Panc1 (cell line): ENCODE measurements at regions not wholly inside any gene's neighbourhood (a gene's known extent, or its start where the extent isn't known, plus 50 kb on each side); places are given as distances from the start of the nearest gene placed in this dataset.

Source experiments
- ATAC-seq: fragments of 200-7000 bp; cut with Tn5 transposase; 2 replicates; pipeline ENCODE4 v1.9.1; 2020; ENCODE audit warnings: mild to moderate bottlenecking, moderate library complexity
- BruUV-seq: library from RNA; stranded (reverse); fragments of 400-500 nt; replicated peaks from 2 replicates; lab custom pipeline; 2021; lab: Mats Ljungman, UMichigan
- CTCF ChIA-PET: fragments of 300-600 bp; sonication (Branson Sonifier 250); formaldehyde crosslinking; loops from one replicate; lab custom pipeline; 2022; ENCODE audit warnings: antibody characterized with exemption; lab: Charles Lee
- POLR2A ChIA-PET: fragments of 300-600 bp; sonication (Branson Sonifier 250); formaldehyde crosslinking; loops from one replicate; lab custom pipeline; 2022; ENCODE audit warnings: antibody characterized with exemption; lab: Charles Lee
- DNase-seq: peaks from one replicate; pipeline ENCODE4 v3.0.0-alpha.2; 2010; ENCODE audit warnings: low read depth, low spot score
- H3K27ac ChIP-seq: 2 replicates; pipeline ENCODE4 v1.5.1; 2011; ENCODE audit warnings: mild to moderate bottlenecking, low read length, inconsistent platforms
- H3K27me3 ChIP-seq: fragments of 200-500 bp; sonication (Bioruptor generic); 2 replicates; pipeline ENCODE4 v1.6.0; 2014; ENCODE audit warnings: low read length, inconsistent platforms; ENCODE audit not compliant: control insufficient read depth, insufficient read depth
- H3K36me3 ChIP-seq: fragments of 200-500 bp; sonication (Bioruptor generic); 2 replicates; pipeline ENCODE4 v1.5.1; 2014; ENCODE audit warnings: inconsistent platforms, mild to moderate bottlenecking, low read length, moderate library complexity; ENCODE audit not compliant: control insufficient read depth, insufficient read depth
- H3K4me1 ChIP-seq: 2 replicates; pipeline ENCODE4 v1.5.1; 2011; ENCODE audit warnings: inconsistent platforms, mild to moderate bottlenecking, low read length, moderate library complexity; ENCODE audit not compliant: control insufficient read depth, insufficient read depth
- H3K4me3 ChIP-seq, 2 experiments: 2 replicates each; pipeline ENCODE4 v1.5.1; 2011 to 2012; ENCODE audit warnings: low read depth in 2 of 2, low read length in 2 of 2, mild to moderate bottlenecking in 2 of 2, inconsistent platforms in 1 of 2, moderate library complexity in 1 of 2
- H3K9me3 ChIP-seq: fragments of 200-500 bp; sonication (Bioruptor generic); 2 replicates; pipeline ENCODE4 v1.5.1; 2014; ENCODE audit warnings: low read depth, mild to moderate bottlenecking, inconsistent platforms, low read length, moderate library complexity; ENCODE audit not compliant: control insufficient read depth, insufficient read depth
- POLR2AphosphoS5 ChIP-seq: IDR thresholded peaks from 2 replicates; pipeline ENCODE4 v1.6.1; 2012; ENCODE audit warnings: mild to moderate bottlenecking, low read depth, low read length, moderate library complexity
- REST ChIP-seq, 2 experiments: IDR thresholded peaks; 2 replicates each; pipeline ENCODE4 v1.6.1; 2011 to 2012; ENCODE audit warnings: low read depth in 2 of 2, control low read depth in 1 of 2, low read length in 1 of 2, mild to moderate bottlenecking in 1 of 2, moderate library complexity in 1 of 2; ENCODE audit not compliant: insufficient read depth in 1 of 2
- SIN3A ChIP-seq: IDR thresholded peaks from 2 replicates; pipeline ENCODE4 v1.6.1; 2012; ENCODE audit warnings: low read depth, mild to moderate bottlenecking, low read length, moderate library complexity, borderline replicate concordance; ENCODE audit not compliant: insufficient read depth
- TCF7L2 ChIP-seq: IDR thresholded peaks from 2 replicates; pipeline ENCODE4 v1.6.1; 2011; ENCODE audit warnings: mild to moderate bottlenecking, low read depth, low read length, inconsistent platforms
- in situ Hi-C: cut with HindIII; loops from 2 replicates; pipeline ENCODE4 v1.10.0; 2016; ENCODE audit warnings: low sequenced_read_pairs, low pct_unique_long_range_greater_than_20kb
- intact Hi-C: fragments of 100-400 bp; cut with micrococcal nuclease; formaldehyde crosslinking; loops from one replicate; pipeline ENCODE4 v1.10.0; 2022; ENCODE audit not compliant: unreplicated experiment
- TF ChIP-seq, protein P1 (sequence below): fragments of 450-650 bp; IDR thresholded peaks from 2 replicates; pipeline ENCODE4 v1.5.1; 2017; ENCODE audit warnings: mild to moderate bottlenecking

- no peaks in the 10 kb centered on the region for H3K27me3 ChIP-seq
- CTCF ChIA-PET: no interaction called here
- H3K4me3 ChIP-seq: no peak overlapping the region
- no peaks in the 10 kb centered on the region for H3K36me3 ChIP-seq
- BruUV-seq: no TSS peak
- POLR2A ChIA-PET: no interaction called here
- no peak for ATAC-seq
- H3K27ac ChIP-seq: no peak overlapping the region
- no peaks in the 10 kb centered on the region for H3K9me3 ChIP-seq
- in situ Hi-C loops (no loop called here), intact Hi-C loops (no loop called here)
- no peak for TF ChIP-seq SIN3A
- TF ChIP-seq POLR2AphosphoS5: no peak
- TF ChIP-seq TCF7L2: no peak
- no peak for TF ChIP-seq REST (IDR thresholded peaks at IDR 0.05; ENCODE audit: insufficient read depth in 1 of 2, low read depth in 2 of 2, low read length in 1 of 2)
- TF ChIP-seq, protein P1, sequence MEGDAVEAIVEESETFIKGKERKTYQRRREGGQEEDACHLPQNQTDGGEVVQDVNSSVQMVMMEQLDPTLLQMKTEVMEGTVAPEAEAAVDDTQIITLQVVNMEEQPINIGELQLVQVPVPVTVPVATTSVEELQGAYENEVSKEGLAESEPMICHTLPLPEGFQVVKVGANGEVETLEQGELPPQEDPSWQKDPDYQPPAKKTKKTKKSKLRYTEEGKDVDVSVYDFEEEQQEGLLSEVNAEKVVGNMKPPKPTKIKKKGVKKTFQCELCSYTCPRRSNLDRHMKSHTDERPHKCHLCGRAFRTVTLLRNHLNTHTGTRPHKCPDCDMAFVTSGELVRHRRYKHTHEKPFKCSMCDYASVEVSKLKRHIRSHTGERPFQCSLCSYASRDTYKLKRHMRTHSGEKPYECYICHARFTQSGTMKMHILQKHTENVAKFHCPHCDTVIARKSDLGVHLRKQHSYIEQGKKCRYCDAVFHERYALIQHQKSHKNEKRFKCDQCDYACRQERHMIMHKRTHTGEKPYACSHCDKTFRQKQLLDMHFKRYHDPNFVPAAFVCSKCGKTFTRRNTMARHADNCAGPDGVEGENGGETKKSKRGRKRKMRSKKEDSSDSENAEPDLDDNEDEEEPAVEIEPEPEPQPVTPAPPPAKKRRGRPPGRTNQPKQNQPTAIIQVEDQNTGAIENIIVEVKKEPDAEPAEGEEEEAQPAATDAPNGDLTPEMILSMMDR: no peak
- DNase-seq: no peak
- H3K4me1 ChIP-seq: no peaks in the 10 kb centered on the region
Observed at GRCh38 chr18:72986103-72986502, 118.3 kb upstream of the NETO1 start.

DNA sequence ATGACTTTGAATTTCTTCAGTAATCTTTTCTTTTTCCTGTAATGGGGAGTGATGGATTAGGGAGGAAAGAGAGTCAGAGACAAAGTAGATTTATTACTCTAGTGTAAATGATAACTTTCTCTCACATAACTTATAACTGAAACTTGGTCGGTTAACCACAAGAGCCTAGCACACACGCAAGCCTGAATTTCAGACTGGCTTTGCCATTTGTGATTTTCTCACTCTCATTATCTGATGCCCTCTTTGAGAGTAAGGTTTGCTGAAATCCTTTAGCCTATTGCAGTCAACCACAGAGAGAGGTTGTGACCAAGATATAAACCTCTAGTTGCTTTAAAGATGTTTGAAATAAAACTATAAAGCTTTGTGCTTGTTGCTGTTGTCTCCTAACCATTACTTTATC lies 117.9 kb upstream of the NETO1 start:
- DNase-seq (no peak), ATAC-seq (no peak)
- H3K36me3 ChIP-seq: no peaks in the 10 kb centered on the region
- H3K9me3 ChIP-seq: no peaks in the 10 kb centered on the region
- H3K4me3 ChIP-seq: no peak overlapping the region
- no peak overlapping the region for H3K27ac ChIP-seq
- no peaks in the 10 kb centered on the region for H3K27me3 ChIP-seq
- CTCF ChIA-PET: no interaction called here
- intact Hi-C loops: no loop called here
- POLR2A ChIA-PET: no interaction called here
- TF ChIP-seq POLR2AphosphoS5: no peak
- BruUV-seq: no TSS peak
- H3K4me1 ChIP-seq: no peaks in the 10 kb centered on the region
- in situ Hi-C loops: no loop called here

DNA sequence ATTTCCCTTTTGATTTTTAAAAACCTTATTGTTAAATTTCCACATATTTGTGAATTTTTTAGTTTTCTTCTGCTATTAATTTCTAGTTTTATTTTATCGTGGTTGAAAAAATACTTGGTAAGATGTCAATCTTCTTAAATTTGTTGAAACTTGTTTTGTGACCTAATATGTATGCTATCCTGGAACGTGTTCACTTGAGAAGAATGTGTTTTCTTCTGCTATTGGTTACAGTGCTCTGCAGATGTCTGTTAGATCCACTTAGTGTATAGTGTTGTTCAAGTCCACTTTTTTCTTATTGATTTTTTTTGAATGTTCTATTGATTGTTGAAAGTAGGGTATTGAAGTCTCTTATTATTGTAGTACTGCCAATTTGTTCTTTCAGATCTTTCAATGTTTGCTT lies 116.5 kb upstream of the NETO1 start:
- in situ Hi-C loops: no loop called here
- ATAC-seq (no peak), DNase-seq (no peak)
- BruUV-seq: no TSS peak
- Histone ChIP-seq H3K36me3 (no peaks in the 10 kb centered on the region), H3K4me1 (no peaks in the 10 kb centered on the region), H3K27me3 (no peaks in the 10 kb centered on the region), H3K4me3 (no peak overlapping the region), H3K27ac (no peak overlapping the region), H3K9me3 (no peaks in the 10 kb centered on the region)
- POLR2A ChIA-PET: no interaction called here
- CTCF ChIA-PET: no interaction called here
- no peak for TF ChIP-seq REST (IDR thresholded peaks at IDR 0.05; ENCODE audit: insufficient read depth in 1 of 2, low read depth in 2 of 2, low read length in 1 of 2)
- TF ChIP-seq TCF7L2: no peak
- no peak for TF ChIP-seq POLR2AphosphoS5
- no peak for TF ChIP-seq SIN3A
- TF ChIP-seq, protein P1: no peak
- intact Hi-C loops: no loop called here
